NCI-H1694 (cell line): ENCODE measurements at regions not wholly inside any gene's neighbourhood (a gene's known extent, or its start where the extent isn't known, plus 50 kb on each side); places are given as distances from the start of the nearest gene placed in this dataset.
"Not testable (repeated sequence)": the region's sequence is repeated elsewhere in the genome, so short reads cannot be mapped to it uniquely, and the experiment has no call there.

Experiments
- DNase-seq: peaks from one replicate; lab custom pipeline; 2025; lab: John Stamatoyannopoulos, UW

DNA sequence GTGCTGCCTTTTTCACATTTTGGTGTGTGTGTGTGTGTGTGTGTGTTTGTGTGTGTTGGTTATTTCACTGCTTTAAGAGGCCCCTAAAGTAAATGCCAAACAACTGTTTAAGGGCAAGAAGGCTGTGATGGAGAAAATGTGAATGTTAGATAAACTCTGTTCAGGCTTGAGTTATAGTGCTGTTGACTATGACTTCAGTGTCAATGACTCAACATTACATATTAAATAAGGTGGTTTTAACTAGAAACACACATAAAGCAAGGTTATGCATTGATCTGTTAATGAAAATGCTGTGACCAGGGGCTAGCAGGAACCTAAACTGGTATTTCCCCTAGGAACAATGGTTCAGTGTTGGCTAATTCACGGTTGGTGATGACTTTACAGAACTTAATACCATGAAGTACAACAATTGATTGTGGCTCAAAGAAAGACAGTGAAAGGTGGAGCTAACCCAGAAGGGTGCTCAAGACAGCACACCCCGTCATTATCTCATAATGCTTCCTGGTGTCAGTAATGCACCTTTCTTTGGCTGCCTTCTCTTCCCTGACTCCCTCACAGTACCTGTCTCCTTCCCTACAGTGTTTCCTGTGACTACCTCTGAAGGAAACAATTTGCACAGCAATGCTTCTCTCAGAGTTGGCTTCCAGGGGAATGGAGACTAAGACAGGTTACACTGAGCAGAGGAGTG, 116.1 kb downstream of the RIN2 start:
- DNase-seq = no peak

- DNase-seq = no peak
These were observed 117.5 kb downstream of the RIN2 start for GRCh38 chr20:19875376-19876221.

DNA sequence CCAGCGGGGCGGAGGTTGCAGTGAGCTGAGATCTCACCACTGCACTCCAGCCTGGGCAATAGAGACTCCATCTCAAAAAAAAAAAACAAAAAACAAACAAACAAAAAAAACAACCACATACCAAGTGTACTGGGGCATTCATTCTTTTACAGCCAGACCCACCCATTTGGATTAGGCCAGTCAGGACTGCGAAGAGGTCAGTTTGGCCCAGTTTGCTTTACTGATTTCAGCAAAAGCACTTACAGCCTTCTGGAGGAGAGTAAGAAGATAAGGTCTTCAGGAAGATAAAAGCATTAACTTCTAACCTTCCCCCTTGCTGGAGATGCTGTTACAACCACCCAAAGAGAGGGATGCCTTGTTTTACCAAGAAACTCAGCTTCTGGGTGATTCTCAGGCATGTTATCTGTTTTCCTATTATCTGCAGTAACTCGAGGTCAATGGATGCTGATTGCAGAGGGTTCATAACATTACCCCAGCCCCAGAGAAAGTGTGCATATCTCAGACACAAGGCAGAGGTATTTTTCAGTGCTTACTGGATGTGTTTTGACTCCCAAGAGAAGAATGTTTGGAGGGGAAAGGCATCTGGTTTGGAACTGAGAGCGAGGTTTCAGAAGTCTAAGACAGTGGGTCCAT, 118.9 kb downstream of the RIN2 start:
- DNase-seq = no peak

GRCh38 chr20:19879874-19880255, 121.8 kb downstream of the RIN2 start:
- DNase-seq = not testable (repeated sequence)

GRCh38 chr20:19880256-19881079, 122.4 kb downstream of the RIN2 start:
- no peak for DNase-seq

GRCh38 chr20:19881080-19881840, 123.2 kb downstream of the RIN2 start:
- no peak for DNase-seq

GRCh38 chr20:19881990-19882389, 123.9 kb downstream of the RIN2 start:
- no peak for DNase-seq

- no peak for DNase-seq
These were observed 124.4 kb downstream of the RIN2 start for GRCh38 chr20:19882446-19882845.

DNA sequence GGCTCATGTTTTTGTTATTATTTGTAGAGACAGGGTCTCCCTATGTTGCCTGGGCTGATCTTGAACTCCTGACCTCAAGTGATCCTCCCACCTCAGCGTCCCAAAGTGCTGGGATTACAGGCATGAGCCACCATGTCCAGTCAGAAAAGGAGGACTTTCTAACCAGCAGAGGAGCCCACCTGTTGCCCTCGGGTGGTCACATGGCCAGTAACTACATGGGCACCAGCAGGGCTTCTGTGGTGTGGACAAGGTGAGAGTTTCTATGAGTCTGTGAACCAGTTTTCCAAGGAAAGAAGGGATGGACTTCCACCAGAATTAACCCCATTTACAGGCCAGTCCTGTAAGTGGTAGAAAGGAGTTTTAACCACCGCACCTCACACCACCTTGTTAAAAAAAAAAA, 125.4 kb downstream of the RIN2 start:
- DNase-seq = no peak

DNA sequence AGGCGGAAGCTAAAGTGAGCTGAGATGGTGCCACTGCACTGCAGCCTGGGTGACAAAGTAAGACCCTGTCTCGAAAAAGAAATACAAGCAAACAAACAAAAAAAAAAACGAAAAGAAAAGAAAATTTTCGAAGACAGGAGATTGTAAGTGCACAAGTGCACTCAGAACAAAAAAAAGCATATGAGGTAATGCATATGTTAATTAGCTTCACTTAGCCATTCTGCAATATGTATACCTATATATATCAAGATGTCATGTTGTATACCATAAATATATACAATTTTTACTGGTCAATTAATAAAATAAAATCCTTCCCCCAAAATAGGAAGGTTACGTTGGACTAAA, 127.5 kb downstream of the RIN2 start:
- no peak for DNase-seq

DNA sequence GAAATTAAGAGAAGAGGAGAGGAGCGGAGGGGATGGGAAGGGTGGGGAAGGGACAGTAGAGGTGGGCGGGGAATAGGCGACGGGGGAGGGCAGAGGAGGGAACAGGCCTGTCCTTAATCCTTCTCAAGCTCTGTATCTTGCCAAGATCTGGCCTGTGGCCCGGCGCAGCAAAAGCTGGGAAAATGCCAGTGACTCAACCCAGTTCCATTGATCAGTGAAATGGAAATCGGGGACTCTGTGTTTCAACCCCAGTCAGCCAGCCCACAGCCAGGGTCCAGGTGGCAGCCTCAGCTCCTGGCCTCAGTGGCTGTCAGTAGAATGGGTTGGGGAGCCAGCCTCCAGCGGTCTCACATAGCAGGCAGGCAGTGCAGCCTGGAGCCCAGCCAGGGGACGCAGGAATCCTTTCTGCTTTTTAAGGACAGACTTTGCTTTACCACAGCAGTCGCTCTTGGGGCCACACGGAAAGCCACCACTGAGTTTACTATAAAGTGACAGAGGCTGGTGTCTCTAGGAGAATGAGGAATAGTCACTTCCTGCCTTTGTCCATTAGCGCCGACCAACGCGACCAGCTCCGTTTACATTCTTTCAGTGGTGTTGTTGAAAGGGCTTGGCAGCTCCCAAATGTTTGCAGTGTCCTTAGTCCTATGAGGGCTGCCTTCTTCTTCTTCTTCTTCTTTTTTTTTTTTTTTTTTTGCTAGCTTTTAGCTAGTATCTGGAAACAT, 128.0 kb downstream of the RIN2 start:
- DNase-seq = no peak

DNA sequence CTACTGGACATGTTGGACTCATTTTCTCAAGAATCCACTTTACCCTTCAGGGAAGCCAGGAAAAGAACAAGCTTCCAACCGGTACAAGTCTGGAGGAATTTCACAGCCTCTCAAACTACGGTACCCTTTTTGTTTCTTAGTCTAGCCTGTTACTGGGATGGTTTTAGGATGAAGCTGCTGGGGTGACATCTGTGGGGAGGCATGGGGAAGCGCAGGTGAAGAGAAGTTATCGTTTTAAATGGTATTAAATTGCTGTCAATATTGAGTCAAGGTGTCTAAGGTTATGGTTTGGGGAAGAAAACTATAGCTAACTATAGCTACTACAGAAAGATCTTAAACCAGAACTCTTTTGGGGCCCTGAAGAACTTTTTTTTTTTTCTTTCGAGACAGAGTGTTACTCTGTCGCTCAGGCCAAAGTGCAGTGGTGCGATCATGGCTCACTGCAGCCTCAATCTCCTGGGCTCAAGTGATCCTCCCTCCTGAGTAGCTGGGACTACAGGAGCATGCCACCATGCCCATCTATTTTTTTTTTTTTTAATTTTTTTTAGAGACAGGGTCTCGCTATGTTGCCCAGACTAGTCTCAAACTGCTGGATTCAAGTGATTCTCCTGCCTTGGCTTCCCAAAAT, 128.7 kb downstream of the RIN2 start:
- DNase-seq = no peak

DNA sequence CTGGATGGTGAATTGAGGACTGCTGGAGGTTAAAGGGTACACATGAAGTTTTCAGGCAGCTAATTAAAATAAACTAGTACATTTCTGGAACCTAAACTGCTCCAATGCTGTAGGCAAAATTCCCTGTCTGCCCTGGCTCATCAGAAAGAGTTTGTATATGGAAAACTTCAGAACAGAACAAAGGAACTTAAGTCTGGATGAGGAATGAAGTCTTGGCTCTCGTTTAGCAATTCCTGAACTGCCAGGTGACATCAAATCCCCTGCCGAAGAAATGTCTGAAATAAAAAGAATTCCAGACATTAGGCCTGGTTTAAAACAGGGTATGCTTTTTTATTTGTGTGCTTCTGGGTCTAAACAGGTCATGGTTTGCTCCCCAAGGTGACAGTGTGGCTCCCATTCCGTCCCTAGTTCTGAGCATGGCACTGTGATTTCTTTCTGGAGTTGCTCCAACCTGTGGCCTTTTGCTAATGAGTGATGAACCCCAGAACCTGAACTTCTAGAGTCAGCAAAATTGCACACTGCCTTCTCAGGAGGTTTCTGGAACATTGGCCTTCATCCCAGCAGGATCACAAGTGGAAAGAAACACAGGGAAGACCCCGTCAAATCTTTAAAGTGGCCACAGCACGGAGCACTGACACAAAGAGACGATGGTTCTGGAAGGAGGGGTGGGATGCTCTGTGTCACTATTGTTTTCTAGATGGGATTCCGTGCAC, 129.4 kb upstream of the NAA20 start:
- no peak for DNase-seq

DNA sequence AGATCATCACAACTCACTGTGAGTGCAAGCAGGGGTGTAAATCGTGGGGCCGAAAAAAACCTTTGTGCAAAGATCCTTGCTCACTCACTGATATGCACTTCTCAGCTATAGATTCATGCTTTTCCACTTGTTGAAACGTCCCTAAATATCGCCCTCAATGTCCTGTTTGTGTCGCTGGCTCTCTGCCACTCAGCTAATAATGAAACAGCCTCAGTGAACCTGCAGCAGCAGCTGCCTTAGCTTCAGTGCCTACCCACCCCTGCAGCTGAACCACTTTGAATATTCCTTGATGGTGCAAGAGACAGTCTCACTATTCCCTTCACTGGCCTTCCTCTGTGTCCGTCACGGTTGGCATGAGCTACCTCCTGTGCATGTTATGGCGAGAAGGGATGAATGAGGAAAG, 128.9 kb upstream of the NAA20 start:
- peak; percentile 34 for DNase-seq

DNA sequence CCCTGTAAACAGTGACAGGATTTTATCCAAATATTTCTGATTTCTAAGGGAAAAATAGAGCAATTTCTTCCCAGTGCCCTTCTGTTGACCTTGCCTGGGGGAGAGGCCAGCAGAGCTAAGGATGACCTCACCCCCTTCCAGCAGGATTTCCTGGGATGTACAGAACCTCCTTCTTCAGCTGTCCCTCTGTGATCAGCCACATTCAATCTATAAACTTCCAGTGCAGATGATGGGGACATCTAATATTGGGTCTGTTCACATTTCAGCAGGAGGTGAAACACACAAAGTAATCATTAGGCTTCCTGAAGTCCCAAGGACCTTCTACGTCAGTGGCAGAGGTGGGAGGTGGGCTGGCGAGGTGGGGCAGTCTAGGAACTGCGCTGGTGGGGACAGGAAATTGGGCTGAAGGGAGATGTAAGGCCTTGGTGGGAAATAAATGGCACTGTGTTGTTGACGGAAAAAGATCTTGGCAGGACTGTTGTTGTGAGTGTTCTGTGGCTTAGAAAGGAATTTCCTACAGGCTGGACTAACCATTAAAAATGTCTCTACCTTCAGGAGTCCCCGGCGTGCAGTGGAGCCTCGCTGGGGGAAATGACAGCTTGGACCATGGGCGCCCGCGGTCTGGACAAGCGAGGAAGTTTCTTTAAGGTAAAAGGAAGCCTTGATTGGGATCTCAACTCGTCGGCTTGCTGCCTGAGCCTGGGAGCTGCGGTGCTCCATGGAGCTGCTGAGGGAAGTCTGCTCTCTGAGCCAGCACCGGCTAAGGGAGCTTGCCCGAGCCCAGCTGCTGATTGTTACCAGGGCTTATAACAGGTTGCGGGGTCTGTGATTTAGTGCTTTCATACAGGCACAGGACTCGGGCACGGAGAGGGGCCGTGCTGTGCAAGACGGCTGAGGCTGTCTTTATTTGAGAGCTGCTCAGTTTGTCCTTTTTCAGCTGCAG, 127.9 kb upstream of the NAA20 start:
- peak; percentile 45 for DNase-seq

DNA sequence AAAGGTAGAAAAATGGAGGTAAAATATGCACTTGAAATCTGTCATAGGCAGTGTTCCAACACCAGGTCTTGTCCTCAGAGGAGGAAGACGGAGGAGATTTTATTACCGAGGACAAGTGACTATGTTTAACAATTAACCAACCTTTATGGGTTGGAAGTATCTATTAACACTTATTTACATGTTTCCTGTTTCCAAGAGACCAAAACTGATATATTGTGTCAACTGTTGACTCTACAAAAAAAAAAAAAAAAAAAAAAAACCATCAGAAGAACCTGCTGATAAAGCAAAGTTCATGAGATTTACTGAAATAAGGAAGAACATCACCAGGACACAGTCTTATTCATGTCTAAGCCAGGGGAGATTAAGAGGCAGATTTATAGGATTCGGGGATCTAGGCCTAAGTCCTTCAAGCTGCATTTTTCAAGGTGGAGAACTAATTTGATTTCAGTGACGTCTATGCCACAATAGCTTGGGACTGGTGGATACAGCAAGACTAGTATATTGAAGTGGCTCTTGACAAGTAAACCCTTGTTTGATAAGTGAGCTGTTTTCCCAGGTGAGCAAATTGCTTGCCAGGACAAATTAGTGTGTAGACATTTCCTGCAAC, 126.6 kb upstream of the NAA20 start:
- DNase-seq = no peak

DNA sequence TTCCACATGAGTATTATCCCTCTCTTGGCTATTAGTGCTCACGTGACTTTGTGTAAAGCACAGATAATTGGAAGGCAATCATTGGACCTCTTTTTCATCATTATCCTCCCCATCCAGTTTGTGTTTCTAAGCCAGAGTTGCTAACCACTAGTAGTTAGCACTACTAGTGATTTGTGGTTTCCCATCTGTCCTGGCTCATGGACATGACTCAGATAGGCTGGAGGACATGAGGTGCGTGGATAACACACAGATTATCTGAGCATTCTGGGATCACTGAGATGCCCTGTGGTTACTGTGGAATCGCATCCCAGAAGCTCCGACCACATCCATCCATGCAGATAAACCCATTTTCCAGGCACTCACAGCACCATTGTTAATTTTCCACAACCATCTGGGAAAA, 123.8 kb upstream of the NAA20 start:
- DNase-seq = no peak

- no peak for DNase-seq
These were observed 121.4 kb upstream of the NAA20 start for GRCh38 chr20:19895761-19896160.
